DMS153 (cell line): ENCODE measurements at regions not wholly inside any gene's neighbourhood (a gene's known extent, or its start where the extent isn't known, plus 50 kb on each side); places are given as distances from the start of the nearest gene placed in this dataset.

ENCODE experiments used
- DNase-seq: peaks from one replicate; lab custom pipeline; 2025; lab: John Stamatoyannopoulos, UW

DNA sequence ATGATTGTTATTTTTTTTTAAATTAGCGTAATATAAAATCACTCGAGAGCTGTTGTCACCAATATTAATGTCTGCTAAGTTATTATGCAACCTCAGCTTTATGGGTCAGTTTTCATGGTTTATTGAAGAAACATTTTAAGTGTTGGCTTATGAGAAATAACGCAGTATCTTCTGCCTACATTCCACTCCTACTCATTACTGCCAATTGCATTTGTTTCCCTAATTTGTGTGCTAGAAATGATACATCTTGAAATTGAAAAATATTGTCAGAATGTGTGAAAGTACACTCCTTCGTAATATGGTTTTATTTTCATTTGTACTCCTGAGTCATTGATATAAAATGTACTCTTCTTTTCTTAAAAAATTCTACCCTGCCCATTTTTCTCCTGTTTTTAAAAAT, 333.3 kb upstream of the HSF2 start:
- DNase-seq: no peak

DNA sequence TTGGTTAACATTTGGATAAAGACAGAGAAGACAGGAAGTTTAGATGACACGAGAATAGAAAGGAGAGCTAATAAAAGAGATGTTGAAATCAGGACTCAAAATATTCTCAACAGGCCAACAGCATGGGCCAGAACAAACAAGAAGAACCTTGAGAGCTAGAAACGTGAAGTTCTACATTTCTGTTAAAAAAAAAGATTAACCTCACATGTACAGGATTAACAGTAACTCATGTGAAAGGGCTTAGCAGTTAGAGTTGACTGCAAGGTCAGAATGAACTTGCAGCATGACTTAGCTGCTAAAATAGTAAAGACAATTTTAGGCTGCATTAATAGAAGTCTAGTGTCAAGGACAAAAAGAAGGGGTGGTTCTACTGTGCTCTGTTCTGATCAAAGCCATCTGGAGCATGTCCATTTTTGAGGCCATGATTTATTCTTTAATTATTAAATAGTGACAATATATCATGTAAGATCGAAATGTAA, 331.1 kb upstream of the HSF2 start:
- no peak for DNase-seq

GRCh38 chr6:122069932-122070331, 329.5 kb upstream of the HSF2 start:
- no peak for DNase-seq

DNA sequence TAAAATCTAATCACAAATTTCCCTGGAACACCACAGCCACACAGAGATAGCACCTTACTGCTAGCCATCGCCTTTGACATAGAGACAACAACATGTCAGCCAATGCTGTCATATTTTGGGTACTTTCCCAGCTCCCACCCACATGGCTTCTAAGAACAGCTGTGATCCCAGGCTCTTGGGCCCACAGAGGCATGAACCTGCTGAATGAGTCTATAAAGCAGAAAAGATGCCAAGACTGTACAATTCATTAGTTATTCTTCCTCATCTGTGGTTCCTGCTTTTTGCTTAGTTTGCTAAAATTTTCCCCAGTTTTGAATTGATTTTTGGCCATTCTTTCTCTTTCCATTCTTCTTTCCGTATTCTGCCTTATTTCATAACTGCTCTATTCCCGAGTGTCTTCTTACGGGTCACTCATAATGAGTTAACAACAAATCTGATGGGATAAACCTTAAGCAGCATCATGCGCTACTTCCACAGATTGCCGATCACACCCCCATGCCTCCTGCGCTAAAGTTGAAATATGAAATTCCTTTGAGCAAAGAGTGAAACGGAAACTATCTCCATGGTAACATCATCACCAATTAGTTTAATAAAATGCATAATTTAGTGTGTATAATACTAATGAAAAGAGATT, 327.3 kb upstream of the HSF2 start:
- no peak for DNase-seq

DNA sequence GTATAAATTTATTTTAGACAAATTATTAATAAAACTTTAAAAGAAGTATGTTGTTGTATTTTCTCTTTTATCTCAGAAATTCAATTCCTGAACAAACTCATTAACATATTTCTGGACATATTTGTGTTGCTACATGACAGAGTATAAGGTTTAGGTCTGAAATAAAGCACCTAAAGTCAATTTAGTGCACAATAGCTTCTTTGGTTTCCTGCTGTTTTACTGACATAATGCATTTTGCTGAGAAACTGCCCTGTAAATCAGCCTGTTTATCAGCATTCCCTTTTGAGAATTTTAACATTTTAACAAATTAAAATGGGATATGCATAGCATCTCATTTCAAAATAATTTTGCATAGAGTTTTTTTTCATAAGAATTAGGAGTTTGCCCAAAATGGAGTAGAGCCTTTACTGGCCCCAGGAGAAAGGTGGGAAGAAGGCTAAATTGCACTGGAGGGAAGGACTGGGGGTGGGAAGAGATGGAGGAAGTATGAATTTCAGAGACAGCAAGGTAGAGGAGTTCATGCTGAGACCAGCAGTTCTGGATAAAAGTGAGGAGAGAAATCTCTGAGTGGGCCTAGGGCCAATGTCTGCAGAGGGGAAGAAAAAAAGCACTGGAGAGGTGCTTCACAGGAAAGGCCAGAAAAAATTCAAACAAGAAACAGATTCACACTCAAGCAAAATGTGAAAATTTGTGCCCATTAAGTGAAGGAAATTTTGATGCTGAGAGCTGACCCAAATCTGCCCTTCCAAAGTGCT, 324.2 kb upstream of the HSF2 start:
- DNase-seq: no peak

DNA sequence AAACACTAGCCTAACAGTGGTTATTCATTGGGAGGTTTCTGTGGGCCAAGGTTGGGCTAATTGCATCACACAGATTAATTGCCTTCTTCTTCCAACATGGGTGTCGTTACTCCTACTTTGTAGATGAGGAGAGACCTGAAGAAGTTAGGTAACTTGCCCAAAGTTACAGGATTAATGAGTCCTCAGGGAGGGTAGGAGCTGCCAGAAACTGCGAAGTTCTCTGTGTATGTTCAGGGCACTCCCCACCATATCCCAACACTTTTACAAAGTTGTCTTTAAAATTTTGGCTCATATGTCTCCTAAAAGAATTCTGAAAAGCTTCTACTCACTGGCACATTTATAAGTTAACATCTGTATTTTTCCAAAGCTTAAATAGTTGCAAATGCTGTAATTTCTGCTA, 323.5 kb upstream of the HSF2 start:
- DNase-seq: no peak

DNA sequence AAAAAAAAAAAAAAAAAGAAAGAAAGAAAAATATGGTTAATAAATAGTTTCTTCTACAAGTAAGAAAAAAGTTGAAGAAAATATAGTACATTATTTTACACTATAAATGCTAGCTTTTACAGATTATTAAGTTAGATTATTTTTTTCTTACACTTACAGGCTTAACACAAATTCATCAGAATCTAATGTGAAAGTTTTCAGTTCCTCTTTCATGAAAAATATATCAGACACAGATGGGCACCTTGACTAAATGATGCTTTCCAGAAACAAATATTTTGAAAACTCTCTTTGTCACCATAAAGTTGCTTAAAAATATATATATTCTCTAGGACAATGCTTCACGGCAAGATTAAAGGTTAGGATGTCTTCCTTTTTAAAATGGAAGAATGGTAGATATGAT, 321.8 kb upstream of the HSF2 start:
- no peak for DNase-seq

- DNase-seq: no peak
These were observed 321.0 kb upstream of the HSF2 start for GRCh38 chr6:122078481-122078880.

DNA sequence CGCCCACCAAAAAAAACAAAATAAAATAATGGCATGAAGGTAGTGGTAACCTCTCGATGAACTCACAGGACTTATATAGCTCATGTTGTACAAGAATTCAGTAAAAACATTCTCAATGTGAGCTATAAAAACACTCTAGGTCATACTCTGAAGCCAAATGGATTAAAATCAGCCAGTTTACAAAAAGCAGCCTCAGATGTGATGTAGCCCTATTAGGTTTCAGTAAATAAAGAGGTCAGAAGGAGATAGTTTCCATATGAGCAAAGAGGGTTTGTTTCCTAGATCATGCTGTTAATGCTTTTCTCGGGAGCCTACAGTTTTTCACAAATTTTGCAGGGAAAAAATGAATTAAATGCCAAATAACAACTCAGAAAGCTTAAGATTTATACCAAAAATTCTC, 319.5 kb upstream of the HSF2 start:
- DNase-seq: no peak

- no peak for DNase-seq
These were observed 317.5 kb upstream of the HSF2 start for GRCh38 chr6:122081921-122082320.

GRCh38 chr6:122082370-122082769, 317.1 kb upstream of the HSF2 start:
- DNase-seq: no peak

GRCh38 chr6:122092366-122092765, 307.1 kb upstream of the HSF2 start:
- DNase-seq: no peak

GRCh38 chr6:122098201-122098678, 301.2 kb upstream of the HSF2 start:
- DNase-seq: no peak

DNA sequence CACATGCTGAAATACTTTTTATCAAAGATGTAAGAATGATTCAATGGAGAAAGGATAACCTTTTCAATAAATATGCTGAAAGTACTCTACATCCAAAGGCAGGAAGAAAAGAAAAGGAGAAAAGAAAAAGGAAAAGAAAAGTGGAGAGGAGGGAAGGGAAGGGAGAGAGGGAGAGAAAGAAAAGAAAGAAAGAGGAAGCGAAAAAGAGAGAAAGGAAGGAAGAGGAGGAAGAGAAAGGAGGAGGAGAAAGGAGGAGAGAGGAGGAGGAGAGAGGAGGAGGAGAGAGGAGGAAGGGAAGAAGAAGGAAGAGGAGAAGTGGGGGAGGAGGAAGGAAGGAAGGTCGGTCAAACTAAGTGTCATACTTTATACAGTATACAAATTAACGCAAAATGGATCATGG, 297.4 kb upstream of the HSF2 start:
- DNase-seq: no peak

GRCh38 chr6:122107256-122107852, 292.1 kb upstream of the HSF2 start:
- no peak for DNase-seq

DNA sequence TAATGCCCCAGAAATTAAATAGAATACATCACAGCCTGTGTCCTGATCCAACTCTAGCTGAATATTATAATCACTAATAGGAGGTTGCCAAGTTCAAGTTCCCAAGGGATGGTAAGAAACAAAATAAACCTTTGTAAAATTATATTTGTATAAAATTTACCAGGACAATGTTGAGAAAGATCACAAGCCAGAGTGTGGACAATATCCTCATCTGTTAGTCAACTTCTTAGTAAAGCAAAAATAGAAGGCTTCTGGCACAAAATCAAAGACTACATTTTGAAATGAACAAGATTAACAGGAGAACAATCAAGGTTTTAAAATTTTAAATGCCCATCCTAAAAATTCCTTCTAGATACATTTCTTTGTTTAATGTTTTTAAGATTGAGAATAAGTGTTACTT, 290.4 kb upstream of the HSF2 start:
- no peak for DNase-seq

DNA sequence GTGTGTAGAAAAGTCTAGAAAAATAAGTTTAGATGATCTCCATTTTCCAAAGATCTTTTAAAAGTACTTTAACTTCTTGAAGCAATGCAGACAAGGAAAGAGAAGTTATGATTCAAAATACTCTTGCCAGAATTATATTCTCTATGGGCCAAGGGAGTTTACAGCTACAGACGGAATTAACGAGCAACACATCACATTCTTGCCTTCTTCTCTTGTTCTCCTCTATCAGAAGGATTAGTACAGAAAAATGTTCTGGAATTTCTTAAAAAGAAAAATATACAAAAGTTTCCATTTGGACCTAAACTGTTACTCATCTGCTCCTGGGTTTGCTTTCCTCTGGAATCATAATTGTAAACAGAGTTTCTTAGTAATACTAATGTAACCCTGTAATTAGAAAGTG, 284.7 kb upstream of the HSF2 start:
- DNase-seq: no peak

DNA sequence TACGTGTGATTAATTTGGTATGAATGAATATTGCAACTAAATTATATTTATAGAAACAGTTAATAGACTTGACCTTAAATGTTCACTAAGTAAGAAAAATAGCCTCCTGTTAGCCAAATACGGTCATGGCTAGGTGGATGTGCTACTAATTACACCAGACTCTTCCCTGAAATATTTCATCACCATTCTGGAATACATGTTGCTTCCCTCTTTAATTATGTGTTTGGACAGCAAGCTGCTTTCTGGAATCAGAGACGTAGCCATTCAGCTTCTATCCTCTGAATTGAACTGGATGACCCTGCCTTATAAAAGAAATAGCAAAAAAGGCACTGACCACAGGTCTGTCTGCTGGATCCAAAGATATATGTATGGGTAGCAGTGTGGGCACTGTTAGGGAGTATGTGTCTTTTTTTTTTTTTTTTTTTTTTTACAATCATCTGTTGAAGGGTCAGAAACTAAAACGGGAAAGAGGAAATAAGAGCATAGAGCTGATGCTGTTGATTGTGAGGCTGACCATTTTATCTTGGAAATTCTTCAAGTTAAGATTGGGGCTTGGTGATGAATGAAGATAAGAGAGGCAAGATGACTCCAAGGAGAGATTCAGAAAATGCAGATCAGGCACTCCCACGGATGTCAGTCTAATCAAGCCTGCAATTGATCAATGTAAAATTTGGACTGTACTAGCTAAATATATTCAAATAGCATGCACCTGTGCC, 283.2 kb upstream of the HSF2 start:
- no peak for DNase-seq

- no peak for DNase-seq
These were observed 282.4 kb upstream of the HSF2 start for GRCh38 chr6:122116835-122117627.

- no peak for DNase-seq
These were observed 280.4 kb upstream of the HSF2 start for GRCh38 chr6:122118945-122119506.

DNA sequence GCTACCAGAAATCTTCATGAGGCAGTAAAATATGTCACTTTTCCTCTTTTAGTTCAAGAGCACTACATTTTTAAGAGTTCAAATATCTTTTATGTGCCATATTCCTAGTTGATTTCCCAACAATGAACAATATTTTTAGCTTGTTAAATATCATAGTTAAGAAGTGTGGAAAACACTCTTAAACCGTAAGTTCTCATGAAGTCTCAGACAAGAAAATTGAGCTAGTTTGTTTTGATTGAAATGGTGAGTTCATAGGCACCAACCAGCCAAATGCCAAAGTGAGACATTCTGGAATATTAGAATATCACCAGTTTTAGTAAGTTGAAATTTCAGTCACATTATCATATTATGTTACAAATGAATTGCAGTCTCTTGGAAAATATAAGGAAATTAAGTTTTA, 277.2 kb upstream of the HSF2 start:
- no peak for DNase-seq
